Keratinocyte (primary cell): ENCODE measurements at regions not wholly inside any gene's neighbourhood (a gene's known extent, or its start where the extent isn't known, plus 50 kb on each side); places are given as distances from the start of the nearest gene placed in this dataset.

Experiments used
- DNase-seq: peaks from one replicate; pipeline ENCODE4 v3.0.0-alpha.2; 2011; ENCODE audit warnings: low read depth, missing footprints, low spot score
- FAIRE-seq: peaks from 2 replicates; lab custom pipeline; 2011; peaks lifted over from hg19 to GRCh38; lab: Jason Lieb, UNC
- H2AFZ ChIP-seq: 2 replicates; pipeline ENCODE4 v1.6.0; 2012; ENCODE audit warnings: low read length, control low read depth, inconsistent platforms; ENCODE audit not compliant: control insufficient read depth
- H3K27ac ChIP-seq: 2 replicates; pipeline ENCODE4 v1.5.1; 2011; ENCODE audit warnings: low read length; ENCODE audit not compliant: control insufficient read depth, insufficient read depth
- H3K27me3 ChIP-seq: 3 replicates; pipeline ENCODE4 v1.6.0; 2011; ENCODE audit warnings: low read length; ENCODE audit not compliant: control insufficient read depth, insufficient read depth; ENCODE audit errors: extremely low read depth
- H3K36me3 ChIP-seq, 2 experiments: 2 replicates in 1 of 2; 3 replicates in 1 of 2; pipeline ENCODE4 v1.5.1; 2011; ENCODE audit warnings: low read length in 2 of 2, mild to moderate bottlenecking in 1 of 2; ENCODE audit not compliant: control insufficient read depth in 2 of 2, insufficient read depth in 2 of 2; ENCODE audit errors: extremely low read depth in 1 of 2
- H3K4me1 ChIP-seq: 3 replicates; pipeline ENCODE4 v1.5.1; 2011; ENCODE audit warnings: low read length; ENCODE audit not compliant: control insufficient read depth, insufficient read depth; ENCODE audit errors: extremely low read depth
- H3K4me2 ChIP-seq: 3 replicates; pipeline ENCODE4 v1.6.0; 2011; ENCODE audit warnings: low read depth, low read length; ENCODE audit not compliant: control insufficient read depth, insufficient read depth; ENCODE audit errors: extremely low read depth
- H3K4me3 ChIP-seq, 3 experiments: fragments of 200-600 bp in 1 of 3; sonication (generic) in 1 of 3; 2 replicates in 2 of 3; 3 replicates in 1 of 3; pipeline ENCODE4 v1.5.1; 2011 to 2016; ENCODE audit warnings: low read length in 3 of 3, mild to moderate bottlenecking in 3 of 3, control low read depth in 2 of 3, inconsistent platforms in 1 of 3, low read depth in 1 of 3, mixed read lengths in 1 of 3, mixed run types in 1 of 3, moderate library complexity in 1 of 3; ENCODE audit not compliant: control insufficient read depth in 2 of 3, insufficient read depth in 2 of 3; ENCODE audit errors: extremely low read depth in 1 of 3
- H3K79me2 ChIP-seq: 2 replicates; pipeline ENCODE4 v1.6.0; 2012; ENCODE audit warnings: low read length; ENCODE audit not compliant: control insufficient read depth, insufficient read depth
- H3K9ac ChIP-seq: 3 replicates; pipeline ENCODE4 v1.6.0; 2011; ENCODE audit warnings: low read length; ENCODE audit not compliant: control insufficient read depth, insufficient read depth; ENCODE audit errors: extremely low read depth
- H3K9me1 ChIP-seq: 3 replicates; pipeline ENCODE4 v1.6.0; 2011; ENCODE audit warnings: low read length; ENCODE audit not compliant: control insufficient read depth, insufficient read depth; ENCODE audit errors: extremely low read depth
- H3K9me3 ChIP-seq: 2 replicates; pipeline ENCODE4 v1.5.1; 2012; ENCODE audit warnings: low read depth, low read length; ENCODE audit not compliant: control insufficient read depth
- H4K20me1 ChIP-seq: 3 replicates; pipeline ENCODE4 v1.6.0; 2011; ENCODE audit warnings: low read length; ENCODE audit not compliant: control insufficient read depth, insufficient read depth; ENCODE audit errors: extremely low read depth
- CTCF ChIP-seq, 3 experiments: IDR thresholded peaks in 1 of 3; conservative IDR thresholded peaks in 1 of 3; optimal IDR thresholded peaks in 1 of 3; 2 replicates in 2 of 3; 3 replicates in 1 of 3; pipeline versions ENCODE3 to v1.5.1; 2011; ENCODE audit warnings: low read length in 3 of 3, mild to moderate bottlenecking in 3 of 3, moderate library complexity in 2 of 3, control low read depth in 1 of 3, inconsistent platforms in 1 of 3; ENCODE audit not compliant: insufficient read depth in 2 of 3; ENCODE audit errors: extremely low read depth in 1 of 3
- EZH2 ChIP-seq: IDR thresholded peaks from one replicate; pipeline ENCODE4 v1.6.1; 2012; ENCODE audit warnings: inconsistent platforms, mild to moderate bottlenecking, low read length, moderate library complexity
- dilution Hi-C: fragments of 300-500 bp; cut with MboI; formaldehyde crosslinking; loops from one replicate; pipeline ENCODE4 v1.7.0; 2020; ENCODE audit warnings: low sequenced_read_pairs; ENCODE audit not compliant: extremely low pct_ligation_motif_present

DNA sequence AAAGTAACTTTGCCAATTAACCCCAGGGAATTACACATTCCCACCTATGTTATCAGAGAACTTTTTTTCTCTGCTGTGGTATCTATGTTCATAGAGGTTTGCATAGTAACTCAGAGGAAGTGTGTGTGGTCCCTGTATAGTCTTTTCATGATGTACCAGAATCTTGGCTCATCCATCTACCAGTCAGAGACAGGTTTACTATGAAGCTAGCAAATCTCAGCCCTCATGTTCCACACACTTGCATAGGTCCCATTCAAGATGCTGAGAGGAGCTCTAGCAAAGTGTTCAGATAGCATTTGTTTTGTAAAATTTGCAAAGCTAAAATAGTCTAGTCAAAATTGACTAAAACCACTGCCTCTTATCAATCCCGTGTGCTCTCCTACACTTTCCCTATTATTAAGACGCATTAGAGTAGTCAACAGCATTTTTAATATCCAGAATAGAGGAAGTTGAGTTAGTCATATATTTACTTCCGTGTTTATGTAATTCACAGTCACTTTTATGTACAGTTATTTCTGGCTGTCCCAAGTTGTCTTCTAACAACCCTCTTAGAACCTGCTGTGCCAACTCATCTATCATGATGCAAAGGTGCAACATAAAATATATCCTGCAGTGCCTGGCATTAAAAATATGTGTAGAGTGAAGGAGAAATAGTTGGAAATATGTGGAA lies 184.2 kb downstream of the FAM76B start:
- Histone ChIP-seq H3K36me3 (no peaks in the 10 kb centered on the region), H3K79me2 (no peaks in the 10 kb centered on the region), H2AFZ (no peak overlapping the region), H3K4me2 (no peak overlapping the region), H3K9ac (no peak overlapping the region), H4K20me1 (no peaks in the 10 kb centered on the region), H3K27ac (no peak overlapping the region), H3K9me3 (no peaks in the 10 kb centered on the region), H3K27me3 (no peaks in the 10 kb centered on the region), H3K4me1 (no peaks in the 10 kb centered on the region), H3K9me1 (no peaks in the 10 kb centered on the region), H3K4me3 (no peak overlapping the region)
- TF ChIP-seq EZH2 (no peak), CTCF (optimal IDR thresholded peaks at IDR 0.05 in 1 of 3, IDR thresholded peaks at IDR 0.05 in 1 of 3, conservative IDR thresholded peaks at IDR 0.05 in 1 of 3; ENCODE audit: extremely low read depth in 1 of 3, insufficient read depth in 2 of 3, low read length in 3 of 3) (no peak)
- no peak for FAIRE-seq
- DNase-seq: no peak
- dilution Hi-C loops: no loop called here

GRCh38 chr11:95599959-95600586 lies 189.5 kb downstream of the FAM76B start:
- FAIRE-seq (no peak), DNase-seq (no peak)
- no peaks in the 10 kb centered on the region for H3K9me1 ChIP-seq
- no peak overlapping the region for H3K4me2 ChIP-seq
- TF ChIP-seq CTCF (optimal IDR thresholded peaks at IDR 0.05 in 1 of 3, IDR thresholded peaks at IDR 0.05 in 1 of 3, conservative IDR thresholded peaks at IDR 0.05 in 1 of 3; ENCODE audit: extremely low read depth in 1 of 3, insufficient read depth in 2 of 3, low read length in 3 of 3) (no peak), EZH2 (no peak)
- no peak overlapping the region for H3K4me3 ChIP-seq
- no peak overlapping the region for H2AFZ ChIP-seq
- no peaks in the 10 kb centered on the region for H4K20me1 ChIP-seq
- H3K9me3 ChIP-seq: no peaks in the 10 kb centered on the region
- H3K79me2 ChIP-seq: no peaks in the 10 kb centered on the region
- peaks cover 12% of the 10 kb centered on the region for H3K4me1 ChIP-seq
- H3K27me3 ChIP-seq: no peaks in the 10 kb centered on the region
- H3K36me3 ChIP-seq: no peaks in the 10 kb centered on the region
- no peak overlapping the region for H3K27ac ChIP-seq
- H3K9ac ChIP-seq: no peak overlapping the region
- dilution Hi-C loops: no loop called here
